AG04450 (cell line): ENCODE measurements at regions not wholly inside any gene's neighbourhood (a gene's known extent, or its start where the extent isn't known, plus 50 kb on each side); places are given as distances from the start of the nearest gene placed in this dataset.

Experiments used
- CTCF ChIA-PET: fragments of 300-600, 350-600 bp; formaldehyde crosslinking; extraction: SDS; loops from one replicate; lab custom pipeline; 2022; ENCODE audit warnings: antibody characterized with exemption, inconsistent platforms; lab: Charles Lee
- POLR2A ChIA-PET: fragments of 350-600 bp; formaldehyde crosslinking; extraction: SDS; loops from one replicate; lab custom pipeline; 2021; ENCODE audit warnings: antibody characterized with exemption, inconsistent platforms; lab: Yijun Ruan, JAX
- DNase-seq: peaks from one replicate; pipeline ENCODE4 v3.0.0-alpha.2; 2011; ENCODE audit warnings: low read depth, low spot score
- H3K27ac ChIP-seq: one replicate; pipeline ENCODE4 v1.5.1; 2012; ENCODE audit warnings: low read depth, low read length, control low read depth
- H3K27me3 ChIP-seq: one replicate; pipeline ENCODE4 v1.6.0; 2012; ENCODE audit warnings: low read length; ENCODE audit not compliant: control insufficient read depth, insufficient read depth
- H3K4me3 ChIP-seq: 2 replicates; pipeline ENCODE4 v1.5.1; 2011; ENCODE audit warnings: mild to moderate bottlenecking, low read depth, low read length, control low read depth
- H3K9me3 ChIP-seq: 2 replicates; pipeline ENCODE4 v1.5.1; 2012; ENCODE audit warnings: low read length; ENCODE audit not compliant: control insufficient read depth, insufficient read depth
- TF ChIP-seq, protein P1 (sequence below): IDR thresholded peaks from 2 replicates; pipeline ENCODE4 v1.5.1; 2011; ENCODE audit warnings: low read depth, low read length, control low read depth, inconsistent platforms

DNA sequence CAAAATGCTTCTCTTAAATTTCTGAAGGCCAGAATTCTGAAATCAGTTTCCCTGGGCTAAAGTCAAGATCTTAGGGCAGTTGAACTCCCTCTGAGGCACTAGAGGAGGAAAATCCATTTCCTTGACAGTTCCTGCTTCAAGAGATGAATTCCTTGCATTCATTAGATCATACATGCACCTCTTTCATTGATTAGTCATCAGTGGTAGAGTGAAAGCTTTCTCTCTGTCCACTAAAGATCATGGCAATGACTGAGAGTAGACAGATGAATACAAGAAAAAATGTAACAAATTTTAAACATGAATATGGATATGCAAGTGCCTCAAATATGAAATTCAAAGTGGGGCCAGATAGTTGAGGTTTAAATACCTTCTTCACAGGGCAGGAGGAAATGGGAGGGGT lies 693.4 kb upstream of the TMEFF2 start:
- ChIA-PET POLR2A (no interaction called here), CTCF (no interaction called here)
- DNase-seq: no peak
- H3K9me3 ChIP-seq: no peaks in the 10 kb centered on the region; the same call in none of the 2 replicates
- TF ChIP-seq, protein P1, sequence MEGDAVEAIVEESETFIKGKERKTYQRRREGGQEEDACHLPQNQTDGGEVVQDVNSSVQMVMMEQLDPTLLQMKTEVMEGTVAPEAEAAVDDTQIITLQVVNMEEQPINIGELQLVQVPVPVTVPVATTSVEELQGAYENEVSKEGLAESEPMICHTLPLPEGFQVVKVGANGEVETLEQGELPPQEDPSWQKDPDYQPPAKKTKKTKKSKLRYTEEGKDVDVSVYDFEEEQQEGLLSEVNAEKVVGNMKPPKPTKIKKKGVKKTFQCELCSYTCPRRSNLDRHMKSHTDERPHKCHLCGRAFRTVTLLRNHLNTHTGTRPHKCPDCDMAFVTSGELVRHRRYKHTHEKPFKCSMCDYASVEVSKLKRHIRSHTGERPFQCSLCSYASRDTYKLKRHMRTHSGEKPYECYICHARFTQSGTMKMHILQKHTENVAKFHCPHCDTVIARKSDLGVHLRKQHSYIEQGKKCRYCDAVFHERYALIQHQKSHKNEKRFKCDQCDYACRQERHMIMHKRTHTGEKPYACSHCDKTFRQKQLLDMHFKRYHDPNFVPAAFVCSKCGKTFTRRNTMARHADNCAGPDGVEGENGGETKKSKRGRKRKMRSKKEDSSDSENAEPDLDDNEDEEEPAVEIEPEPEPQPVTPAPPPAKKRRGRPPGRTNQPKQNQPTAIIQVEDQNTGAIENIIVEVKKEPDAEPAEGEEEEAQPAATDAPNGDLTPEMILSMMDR: no peak
- no peaks in the 10 kb centered on the region for H3K27me3 ChIP-seq
- no peak overlapping the region for H3K4me3 ChIP-seq
- no peak overlapping the region for H3K27ac ChIP-seq

DNA sequence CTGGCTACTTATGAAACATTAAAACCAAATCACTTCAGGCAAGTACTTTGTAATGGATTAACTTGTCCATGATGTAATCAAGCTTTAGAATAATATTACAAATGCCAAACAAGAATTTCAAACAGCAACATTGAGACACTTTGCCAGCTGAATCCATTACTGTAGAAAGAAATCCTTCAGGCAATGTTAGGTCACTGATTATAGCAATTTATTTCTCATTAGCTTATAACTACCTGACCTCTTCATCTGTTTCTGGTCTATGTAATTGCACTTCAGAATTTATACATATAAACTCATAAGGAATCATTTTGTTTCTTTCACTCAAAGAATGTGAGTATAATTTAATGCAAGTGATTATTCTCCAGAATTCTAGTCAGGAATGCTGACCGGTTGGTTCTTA lies 692.6 kb upstream of the TMEFF2 start:
- Histone ChIP-seq H3K4me3 (no peak overlapping the region), H3K9me3 (no peaks in the 10 kb centered on the region; the same call in 1 of the 2 replicates), H3K27me3 (no peaks in the 10 kb centered on the region), H3K27ac (no peak overlapping the region)
- ChIA-PET POLR2A (no interaction called here), CTCF (no interaction called here)
- TF ChIP-seq, protein P1: no peak
- no peak for DNase-seq

DNA sequence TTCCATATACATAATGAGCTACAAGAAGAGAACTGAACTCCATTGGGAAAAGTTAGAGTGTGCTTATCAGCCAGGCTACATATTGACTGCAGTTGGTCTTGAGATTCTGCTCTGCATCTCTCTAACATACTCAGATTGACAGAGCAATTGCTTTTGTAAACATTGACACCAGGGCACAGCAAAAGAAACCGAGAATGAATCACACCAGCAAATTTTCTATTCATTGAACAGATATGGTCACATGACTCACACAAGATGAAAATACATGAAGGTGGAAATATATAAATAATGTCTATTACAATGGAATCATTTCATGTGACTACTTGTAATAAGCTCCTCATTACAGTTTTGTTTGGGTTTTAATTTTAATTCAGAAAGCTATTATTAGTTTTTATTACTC lies 691.9 kb upstream of the TMEFF2 start:
- H3K27me3 ChIP-seq: no peaks in the 10 kb centered on the region
- no peak overlapping the region for H3K4me3 ChIP-seq
- POLR2A ChIA-PET: no interaction called here
- TF ChIP-seq, protein P1: no peak
- H3K9me3 ChIP-seq: no peaks in the 10 kb centered on the region; the same call in 1 of the 2 replicates
- CTCF ChIA-PET: no interaction called here
- H3K27ac ChIP-seq: no peak overlapping the region
- DNase-seq: no peak

DNA sequence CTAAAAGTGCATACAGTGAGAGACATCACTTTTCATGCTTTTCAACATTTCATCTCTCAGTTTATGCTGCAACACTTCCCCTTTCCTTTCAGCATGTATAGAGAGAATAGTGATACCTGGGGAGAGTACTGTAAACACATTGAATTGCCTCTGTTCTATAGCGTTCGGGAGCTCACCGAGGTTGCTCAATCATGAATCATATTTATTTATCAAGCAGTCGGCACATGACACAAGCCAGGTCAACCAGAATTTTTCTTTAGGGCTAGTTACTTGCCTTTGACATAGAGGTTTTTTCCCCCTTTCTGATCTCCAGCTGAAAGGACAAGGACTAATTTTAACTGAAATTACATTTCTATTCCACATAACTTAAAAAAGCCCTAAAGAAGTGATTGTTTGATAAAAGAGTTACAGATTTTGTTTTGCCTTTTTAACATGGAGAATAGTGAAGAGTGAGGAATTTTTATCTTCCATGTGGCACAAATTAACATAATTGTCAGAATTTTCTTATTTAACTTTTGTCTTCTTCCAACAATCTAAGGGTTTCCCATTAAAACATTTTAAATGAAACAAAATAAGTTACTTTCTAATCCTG lies 690.9 kb upstream of the TMEFF2 start:
- ChIA-PET CTCF (no interaction called here), POLR2A (no interaction called here)
- no peak for DNase-seq
- TF ChIP-seq, protein P1: no peak
- H3K27me3 ChIP-seq: no peaks in the 10 kb centered on the region
- H3K9me3 ChIP-seq: no peaks in the 10 kb centered on the region; the same call in 1 of the 2 replicates
- H3K27ac ChIP-seq: no peak overlapping the region
- no peak overlapping the region for H3K4me3 ChIP-seq

DNA sequence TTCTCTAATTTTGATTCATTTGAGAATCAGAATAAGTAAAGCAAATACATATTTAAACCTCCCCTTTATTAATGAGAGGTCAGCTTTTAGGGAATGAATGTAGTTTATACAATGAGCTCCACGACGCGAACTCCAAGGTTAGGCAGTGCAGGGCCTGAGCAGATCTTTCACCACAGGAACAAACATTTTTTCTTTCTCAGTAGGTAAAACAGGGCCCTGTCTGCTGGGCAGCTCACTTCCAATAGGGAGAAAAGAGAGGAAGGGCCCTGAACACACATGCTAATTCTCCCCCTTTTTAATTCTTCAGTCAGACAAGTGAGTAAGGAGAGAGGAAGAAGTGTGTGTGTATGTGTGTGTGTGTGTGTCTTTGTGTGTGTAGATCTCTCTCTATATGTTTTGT lies 682.4 kb upstream of the TMEFF2 start:
- TF ChIP-seq, protein P1: no peak
- no peak overlapping the region for H3K27ac ChIP-seq
- no peaks in the 10 kb centered on the region for H3K27me3 ChIP-seq
- no peak for DNase-seq
- H3K9me3 ChIP-seq: no peaks in the 10 kb centered on the region
- H3K4me3 ChIP-seq: no peak overlapping the region
- ChIA-PET CTCF (no interaction called here), POLR2A (no interaction called here)
